GM12891 (cell line): ENCODE measurements at regions not wholly inside any gene's neighbourhood (a gene's known extent, or its start where the extent isn't known, plus 50 kb on each side); places are given as distances from the start of the nearest gene placed in this dataset.

Source experiments
- PAX5 ChIP-seq: IDR thresholded peaks from 2 replicates; pipeline ENCODE4 v1.6.1; 2011; ENCODE audit warnings: low read length, moderate library complexity, mild to moderate bottlenecking; ENCODE audit not compliant: insufficient read depth, severe bottlenecking
- POLR2A ChIP-seq: IDR thresholded peaks from 2 replicates; pipeline ENCODE4 v1.6.1; 2011; ENCODE audit warnings: low read depth, low read length, control low read depth
- POLR2AphosphoS5 ChIP-seq: IDR thresholded peaks from 2 replicates; pipeline ENCODE4 v1.6.1; 2011; ENCODE audit warnings: low read depth, low read length, control low read depth
- SPI1 ChIP-seq: IDR thresholded peaks from 2 replicates; pipeline ENCODE4 v1.6.1; 2011; ENCODE audit warnings: low read depth, low read length, control low read depth
- TAF1 ChIP-seq: IDR thresholded peaks from 2 replicates; pipeline ENCODE4 v1.6.1; 2011; ENCODE audit warnings: low read depth, low read length, control low read depth

GRCh38 chr9:107404161-107404560 lies 85.4 kb downstream of the KLF4 start:
- TF ChIP-seq TAF1 (no peak), POLR2A (no peak), POLR2AphosphoS5 (no peak), SPI1 (no peak), PAX5 (no peak)
